ENCODE measurements at regions not wholly inside any gene's neighbourhood (a gene's known extent, or its start where the extent isn't known, plus 50 kb on each side); places are given as distances from the start of the nearest gene placed in this dataset.

DNA sequence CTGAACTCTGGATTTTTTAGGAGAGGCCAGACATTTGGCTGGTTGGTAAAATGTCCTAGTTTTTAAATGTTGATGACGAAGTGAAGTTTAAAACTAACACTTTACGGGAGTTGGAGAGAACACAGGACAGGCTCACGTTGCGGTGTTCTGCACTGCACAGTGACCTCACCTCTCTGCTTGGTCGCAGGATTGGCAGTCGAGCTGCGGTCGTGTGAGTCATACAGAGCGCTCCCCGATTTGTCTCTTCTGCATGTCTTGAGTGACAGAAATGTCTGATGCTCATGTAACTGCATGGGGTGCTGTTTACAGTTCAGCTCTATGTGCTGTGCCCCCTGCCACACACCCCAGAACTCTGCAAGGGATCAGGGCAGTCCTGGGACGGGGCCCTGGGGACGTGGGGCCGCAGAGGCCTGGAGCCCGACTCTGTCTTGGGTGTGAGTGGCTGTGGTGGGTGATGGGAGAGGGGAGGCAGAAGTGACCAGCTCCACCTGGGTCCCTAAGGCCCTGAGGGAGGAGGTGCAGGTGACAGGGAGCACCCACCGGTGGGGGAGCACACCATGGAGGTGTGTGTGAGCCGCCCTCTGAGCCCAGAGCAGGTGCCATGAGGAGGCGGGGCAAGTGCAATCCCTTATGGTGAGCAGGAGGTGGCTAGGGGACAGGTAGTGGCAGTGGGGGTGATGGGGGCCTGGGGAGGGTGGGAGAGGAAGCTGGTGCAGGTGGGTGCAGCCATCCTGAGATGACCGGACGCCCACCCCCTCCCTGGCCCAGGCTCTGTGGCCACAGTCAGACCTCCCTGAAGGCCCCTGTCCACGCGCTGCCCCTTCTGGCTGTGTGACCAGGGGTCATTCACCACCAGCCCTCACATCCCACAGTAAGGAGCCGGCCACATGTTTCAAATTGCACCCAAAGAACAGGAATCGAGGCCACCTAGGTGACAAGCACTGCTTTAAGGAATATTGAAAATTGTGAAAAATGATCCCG is 77.9 kb upstream of the ADRA2C start:
- peaks cover 60% of the 10 kb centered on the region for H3K27me3 ChIP-seq
- H3K4me3 ChIP-seq = no peak overlapping the region
- WGBS, 2 donors (ENCODE audit: low coverage in 1 of 2) = 68 to 73% methylated on average over 5 to 8 of the region's 24 CpGs
- H3K36me3 ChIP-seq = no peaks in the 10 kb centered on the region
- TF ChIP-seq EP300 (IDR thresholded peaks at IDR 0.05) = no peak
- no peak for TF ChIP-seq POLR2AphosphoS5 (IDR thresholded peaks at IDR 0.05)
- TF ChIP-seq, protein P1, sequence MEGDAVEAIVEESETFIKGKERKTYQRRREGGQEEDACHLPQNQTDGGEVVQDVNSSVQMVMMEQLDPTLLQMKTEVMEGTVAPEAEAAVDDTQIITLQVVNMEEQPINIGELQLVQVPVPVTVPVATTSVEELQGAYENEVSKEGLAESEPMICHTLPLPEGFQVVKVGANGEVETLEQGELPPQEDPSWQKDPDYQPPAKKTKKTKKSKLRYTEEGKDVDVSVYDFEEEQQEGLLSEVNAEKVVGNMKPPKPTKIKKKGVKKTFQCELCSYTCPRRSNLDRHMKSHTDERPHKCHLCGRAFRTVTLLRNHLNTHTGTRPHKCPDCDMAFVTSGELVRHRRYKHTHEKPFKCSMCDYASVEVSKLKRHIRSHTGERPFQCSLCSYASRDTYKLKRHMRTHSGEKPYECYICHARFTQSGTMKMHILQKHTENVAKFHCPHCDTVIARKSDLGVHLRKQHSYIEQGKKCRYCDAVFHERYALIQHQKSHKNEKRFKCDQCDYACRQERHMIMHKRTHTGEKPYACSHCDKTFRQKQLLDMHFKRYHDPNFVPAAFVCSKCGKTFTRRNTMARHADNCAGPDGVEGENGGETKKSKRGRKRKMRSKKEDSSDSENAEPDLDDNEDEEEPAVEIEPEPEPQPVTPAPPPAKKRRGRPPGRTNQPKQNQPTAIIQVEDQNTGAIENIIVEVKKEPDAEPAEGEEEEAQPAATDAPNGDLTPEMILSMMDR (IDR thresholded peaks at IDR 0.05) = no peak
- TF ChIP-seq POLR2A (IDR thresholded peaks at IDR 0.05) = no peak
- no peaks in the 10 kb centered on the region for H3K9me3 ChIP-seq
- H3K27ac ChIP-seq = no peak overlapping the region
- no peaks in the 10 kb centered on the region for H3K4me1 ChIP-seq
- no peak for ATAC-seq

DNA sequence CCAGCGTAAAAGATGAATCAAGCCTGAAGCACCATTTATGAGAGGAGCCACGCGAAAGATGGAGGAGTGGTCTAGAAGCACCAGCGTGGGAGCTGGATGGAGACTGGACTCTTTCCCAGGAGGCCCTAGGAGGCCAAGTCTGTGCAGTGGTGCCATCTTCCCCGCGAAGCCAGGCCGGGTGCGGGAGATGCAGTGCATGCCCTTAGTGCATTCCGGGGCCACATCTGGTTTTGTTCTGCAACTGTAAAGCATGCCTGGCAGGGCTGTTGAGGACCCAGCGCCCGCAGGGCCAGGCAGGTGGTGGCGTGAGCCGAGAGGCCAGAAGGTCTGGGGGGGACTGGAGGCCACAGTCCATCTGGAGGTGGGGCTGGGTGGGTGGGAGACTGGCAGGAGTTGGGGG is 78.6 kb upstream of the ADRA2C start:
- Histone ChIP-seq H3K27me3 (peaks cover 64% of the 10 kb centered on the region), H3K36me3 (no peaks in the 10 kb centered on the region), H3K4me3 (no peak overlapping the region), H3K27ac (no peak overlapping the region), H3K9me3 (no peaks in the 10 kb centered on the region), H3K4me1 (no peaks in the 10 kb centered on the region)
- WGBS, 2 donors (ENCODE audit: low coverage in 1 of 2) = 68 to 84% methylated on average over 4 to 9 of the region's 13 CpGs
- ATAC-seq = no peak
- TF ChIP-seq POLR2AphosphoS5 (IDR thresholded peaks at IDR 0.05) (no peak), EP300 (IDR thresholded peaks at IDR 0.05) (no peak), POLR2A (IDR thresholded peaks at IDR 0.05) (no peak)
- TF ChIP-seq, protein P1 (IDR thresholded peaks at IDR 0.05) = no peak

DNA sequence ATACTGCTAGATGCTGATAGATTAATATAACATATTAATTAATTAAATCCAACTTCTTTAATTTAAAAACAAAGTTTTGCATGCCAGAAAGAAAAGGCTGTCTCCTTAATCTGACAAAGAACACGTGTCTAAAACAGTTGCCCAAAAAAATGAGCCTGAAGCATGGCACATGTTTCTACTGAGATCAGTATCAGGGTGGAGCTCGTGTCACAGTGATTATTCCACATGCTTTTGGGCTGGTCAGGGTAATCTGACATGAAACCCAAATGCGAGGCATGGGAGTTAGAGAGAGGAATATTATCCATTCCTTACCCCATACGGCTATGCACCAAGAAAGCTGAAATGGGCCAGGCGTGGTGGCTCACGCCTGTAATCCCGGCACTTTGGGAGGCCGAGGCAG is 79.4 kb upstream of the ADRA2C start:
- ATAC-seq = no peak
- no peak overlapping the region for H3K27ac ChIP-seq
- H3K4me1 ChIP-seq = no peaks in the 10 kb centered on the region
- no peaks in the 10 kb centered on the region for H3K9me3 ChIP-seq
- no peaks in the 10 kb centered on the region for H3K36me3 ChIP-seq
- H3K4me3 ChIP-seq = no peak overlapping the region
- WGBS, 2 donors (ENCODE audit: low coverage in 1 of 2) = 29 to 51% methylated on average over 2 to 3 of the region's 8 CpGs
- H3K27me3 ChIP-seq = peaks cover 64% of the 10 kb centered on the region
- TF ChIP-seq EP300 (IDR thresholded peaks at IDR 0.05) (no peak), POLR2AphosphoS5 (IDR thresholded peaks at IDR 0.05) (no peak), POLR2A (IDR thresholded peaks at IDR 0.05) (no peak)
- TF ChIP-seq, protein P1 (IDR thresholded peaks at IDR 0.05) = no peak

DNA sequence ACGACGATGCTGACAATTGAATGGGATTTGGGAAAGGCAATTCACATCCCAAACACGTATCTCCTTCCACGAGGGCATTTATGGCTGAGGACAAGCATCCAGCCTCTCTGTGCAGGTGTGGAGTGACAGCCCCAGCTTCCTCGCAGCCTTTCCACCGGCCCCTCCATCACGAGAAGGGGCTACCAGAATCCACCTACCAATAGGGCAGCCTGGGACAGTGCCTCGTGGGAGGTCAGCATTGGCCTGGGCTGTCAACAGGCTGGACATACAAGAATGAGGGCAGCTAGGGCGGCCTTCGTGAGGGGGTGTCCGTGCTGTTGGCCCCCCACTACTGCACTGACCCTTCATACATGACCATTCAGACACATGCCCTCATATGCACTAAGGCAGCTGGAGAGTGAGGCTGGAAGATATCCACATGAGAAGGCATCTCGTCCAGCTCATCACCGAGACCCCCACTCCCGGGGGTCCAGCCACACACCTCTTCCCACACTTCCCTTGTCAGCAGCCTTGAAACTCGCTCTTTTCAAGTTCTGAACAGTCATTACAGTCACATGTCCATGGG is 81.0 kb upstream of the ADRA2C start:
- TF ChIP-seq, protein P1 (IDR thresholded peaks at IDR 0.05) = no peak
- TF ChIP-seq EP300 (IDR thresholded peaks at IDR 0.05) = no peak
- no peak for TF ChIP-seq POLR2AphosphoS5 (IDR thresholded peaks at IDR 0.05)
- no peak for TF ChIP-seq POLR2A (IDR thresholded peaks at IDR 0.05)
- Histone ChIP-seq H3K36me3 (no peaks in the 10 kb centered on the region), H3K4me3 (no peak overlapping the region), H3K9me3 (no peaks in the 10 kb centered on the region), H3K27me3 (peaks cover 67% of the 10 kb centered on the region), H3K27ac (no peak overlapping the region), H3K4me1 (no peaks in the 10 kb centered on the region)
- no peak for ATAC-seq
- 75 to 87% methylated on average over 4 to 6 of the region's 15 CpGs for WGBS, 2 donors (ENCODE audit: low coverage in 1 of 2)

Data from gastroesophageal sphincter (tissue), 4 donors.